ENCODE measurements at regions not wholly inside any gene's neighbourhood (a gene's known extent, or its start where the extent isn't known, plus 50 kb on each side); places are given as distances from the start of the nearest gene placed in this dataset.

GRCh38 chr12:13440844-13441243, 244.3 kb downstream of the EMP1 start (continued):
- TF ChIP-seq MEF2A (IDR thresholded peaks at IDR 0.05; ENCODE audit: insufficient read depth, low read depth, low read length) (no peak), BCL11A (IDR thresholded peaks at IDR 0.05; ENCODE audit: low read depth, low read length) (no peak), JUNB (IDR thresholded peaks at IDR 0.05) (no peak), BRCA1 (IDR thresholded peaks at IDR 0.05; ENCODE audit: low read depth, low read length) (no peak), BMI1 (IDR thresholded peaks at IDR 0.05; ENCODE audit: borderline replicate concordance) (no peak)

GRCh38 chr12:13437541-13437940, 241.0 kb downstream of the EMP1 start:
- RAD21 ChIA-PET (ENCODE audit: unreplicated experiment): no interaction called here
- H3K4me2 ChIP-seq (ENCODE audit: control insufficient read depth, insufficient read depth): no peak overlapping the region

GRCh38 chr12:13436696-13437391, 240.3 kb downstream of the EMP1 start:
- no TSS peak for BruUV-seq (replicated peaks)
- ChIA-PET POLR2A (no interaction called here), RAD21 (ENCODE audit: unreplicated experiment) (no interaction called here), SMC1A (ENCODE audit: uncharacterized antibody, unreplicated experiment) (no interaction called here), CTCF (no interaction called here)
- in situ Hi-C loops (cut with MboI) (no loop called here), intact Hi-C loops (cut with micrococcal nuclease; ENCODE audit: unreplicated experiment) (no loop called here)
- Histone ChIP-seq H3K9ac (ENCODE audit: control insufficient read depth, insufficient read depth, low read length) (no peak overlapping the region), H3K9me3 (replicated peaks; ENCODE audit: control insufficient read depth, insufficient read depth, low read length) (no peaks in the 10 kb centered on the region), H4K20me1 (ENCODE audit: control insufficient read depth, insufficient read depth) (no peaks in the 10 kb centered on the region), H3K36me3 (ENCODE audit: control insufficient read depth in 2 of 2, insufficient read depth in 2 of 2, low read length in 1 of 2) (no peaks in the 10 kb centered on the region), H3K79me2 (ENCODE audit: control insufficient read depth, insufficient read depth, low read length) (no peaks in the 10 kb centered on the region), H3K27ac (ENCODE audit: control insufficient read depth, insufficient read depth) (no peak overlapping the region), H2AFZ (ENCODE audit: control insufficient read depth, low read depth, low read length) (no peak overlapping the region), H3K27me3 (replicated peaks in 1 of 2; ENCODE audit: control insufficient read depth in 2 of 2, insufficient read depth in 2 of 2, low read length in 1 of 2) (no peaks in the 10 kb centered on the region), H3K4me3 (no peak overlapping the region), H3K4me2 (ENCODE audit: control insufficient read depth, insufficient read depth) (no peak overlapping the region), H3K4me1 (ENCODE audit: control insufficient read depth, insufficient read depth, low read length) (no peaks in the 10 kb centered on the region)
- DNase-seq (ENCODE audit: low read depth, low spot score): no peak
- no peak for ATAC-seq
- WGBS (ENCODE audit: insufficient coverage, insufficient replicate concordance, low lambda C conversion rate, missing lambda C conversion rate): 37% methylated on average over 11 of the region's 11 CpGs
- FAIRE-seq: no peak
- TF ChIP-seq REST (IDR thresholded peaks at IDR 0.05; ENCODE audit: low read depth, low read length): no peak
- TF ChIP-seq EGR1 (IDR thresholded peaks at IDR 0.05; ENCODE audit: borderline replicate concordance in 1 of 2, low read depth in 2 of 2, low read length in 2 of 2): no peak
- no peak for TF ChIP-seq YY1 (IDR thresholded peaks at IDR 0.05; ENCODE audit: low read depth, low read length)
- TF ChIP-seq EZH2 (IDR thresholded peaks at IDR 0.05; ENCODE audit: borderline replicate concordance, control insufficient read depth, low read depth, low read length): no peak
- TF ChIP-seq BMI1 (IDR thresholded peaks at IDR 0.05; ENCODE audit: borderline replicate concordance): no peak
- TF ChIP-seq MEF2A (IDR thresholded peaks at IDR 0.05; ENCODE audit: insufficient read depth, low read depth, low read length): no peak
- TF ChIP-seq MEF2B (IDR thresholded peaks at IDR 0.05; ENCODE audit: partially characterized antibody, poor library complexity, severe bottlenecking): peak; percentile 38
- TF ChIP-seq SMC3 (IDR thresholded peaks at IDR 0.05; ENCODE audit: borderline replicate concordance, low read length): no peak

More at GRCh38 chr12:13437541-13437940, 241.0 kb downstream of the EMP1 start:
- intact Hi-C loops (cut with micrococcal nuclease; ENCODE audit: unreplicated experiment) (no loop called here), in situ Hi-C loops (cut with MboI) (no loop called here)
- SMC1A ChIA-PET (ENCODE audit: uncharacterized antibody, unreplicated experiment): no interaction called here
- H3K36me3 ChIP-seq (ENCODE audit: control insufficient read depth in 2 of 2, insufficient read depth in 2 of 2, low read length in 1 of 2): no peaks in the 10 kb centered on the region
- WGBS (ENCODE audit: insufficient coverage, insufficient replicate concordance, low lambda C conversion rate, missing lambda C conversion rate): 73% methylated on average over 4 of the region's 4 CpGs
- H3K4me1 ChIP-seq (ENCODE audit: control insufficient read depth, insufficient read depth, low read length): no peaks in the 10 kb centered on the region
- ATAC-seq (no peak), DNase-seq (ENCODE audit: low read depth, low spot score) (no peak), FAIRE-seq (no peak)
- H2AFZ ChIP-seq (ENCODE audit: control insufficient read depth, low read depth, low read length): no peak overlapping the region
- TF ChIP-seq SMC3 (IDR thresholded peaks at IDR 0.05; ENCODE audit: borderline replicate concordance, low read length): no peak
- TF ChIP-seq BCL11A (IDR thresholded peaks at IDR 0.05; ENCODE audit: low read depth, low read length): no peak
- no peak for TF ChIP-seq TBL1XR1 (IDR thresholded peaks at IDR 0.05; ENCODE audit: low read depth, low read length)
- TF ChIP-seq PAX8 (IDR thresholded peaks at IDR 0.05): no peak
- TF ChIP-seq CREB1 (IDR thresholded peaks at IDR 0.05; ENCODE audit: low read depth): no peak
- POLR2A ChIA-PET: no interaction called here
- no peak overlapping the region for H3K4me3 ChIP-seq
- no peak overlapping the region for H3K9ac ChIP-seq (ENCODE audit: control insufficient read depth, insufficient read depth, low read length)
- H3K27ac ChIP-seq (ENCODE audit: control insufficient read depth, insufficient read depth): no peak overlapping the region
- H3K27me3 ChIP-seq (replicated peaks in 1 of 2; ENCODE audit: control insufficient read depth in 2 of 2, insufficient read depth in 2 of 2, low read length in 1 of 2): no peaks in the 10 kb centered on the region
- CTCF ChIA-PET: no interaction called here
- H3K79me2 ChIP-seq (ENCODE audit: control insufficient read depth, insufficient read depth, low read length): no peaks in the 10 kb centered on the region
- no peaks in the 10 kb centered on the region for H3K9me3 ChIP-seq (replicated peaks; ENCODE audit: control insufficient read depth, insufficient read depth, low read length)
- no peaks in the 10 kb centered on the region for H4K20me1 ChIP-seq (ENCODE audit: control insufficient read depth, insufficient read depth)
- no TSS peak for BruUV-seq (replicated peaks)

Data from GM12878 (cell line).